ENCODE measurements at regions not wholly inside any gene's neighbourhood (a gene's known extent, or its start where the extent isn't known, plus 50 kb on each side); places are given as distances from the start of the nearest gene placed in this dataset.

- dilution Hi-C loops (cut with HindIII; ENCODE audit: low sequenced_read_pairs, unreplicated experiment) = no loop called here
- Histone ChIP-seq H3K9me1 (ENCODE audit: insufficient read depth, low read length) (no peaks in the 10 kb centered on the region), H3K4me1 (ENCODE audit: control insufficient read depth, insufficient read depth, low read length) (no peaks in the 10 kb centered on the region), H3K9ac (ENCODE audit: low read depth, low read length) (no peak overlapping the region), H3K14ac (replicated peaks; ENCODE audit: low read depth, low read length) (no peak overlapping the region), H3K4me2 (ENCODE audit: low read depth, low read length) (no peak overlapping the region), H2AFZ (replicated peaks; ENCODE audit: low read length, poor library complexity) (no peak overlapping the region), H4K20me1 (ENCODE audit: insufficient read depth, low read length) (no peaks in the 10 kb centered on the region), H3K79me1 (ENCODE audit: low read depth in 1 of 2, low read length in 2 of 2) (no peaks in the 10 kb centered on the region), H3K4ac (ENCODE audit: low read depth, low read length) (no peak overlapping the region), H3K18ac (ENCODE audit: low read depth, low read length) (no peak overlapping the region), H2AK9ac (replicated peaks; ENCODE audit: low read depth, low read length, poor library complexity) (no peak overlapping the region), H3K56ac (ENCODE audit: extremely low read depth, insufficient read depth, low read length) (no peak overlapping the region), H4K8ac (ENCODE audit: low read depth in 2 of 2, low read length in 2 of 2) (no peak overlapping the region), H2AK5ac (ENCODE audit: low read depth, low read length) (no peak overlapping the region), H4K91ac (ENCODE audit: insufficient read depth, low read depth, low read length) (no peak overlapping the region), H4K5ac (ENCODE audit: low read depth, low read length) (no peak overlapping the region), H3K27me3 (ENCODE audit: control insufficient read depth, insufficient read depth, low read length) (no peaks in the 10 kb centered on the region), H3K23ac (ENCODE audit: low read depth, low read length) (no peak overlapping the region), H3K4me3 (ENCODE audit: insufficient read depth, low read depth, low read length) (no peak overlapping the region), H3K27ac (ENCODE audit: insufficient read depth, low read length) (no peak overlapping the region), H3K9me3 (ENCODE audit: control insufficient read depth, insufficient read depth, low read length) (peaks cover 8% of the 10 kb centered on the region), H2BK20ac (ENCODE audit: low read depth, low read length) (no peak overlapping the region), H2BK120ac (ENCODE audit: low read depth, low read length) (no peak overlapping the region), H2BK15ac (ENCODE audit: low read depth, low read length) (no peak overlapping the region), H2BK5ac (ENCODE audit: low read depth, low read length, poor library complexity, severe bottlenecking) (no peak overlapping the region), H3K36me3 (ENCODE audit: control insufficient read depth, insufficient read depth, low read length) (no peaks in the 10 kb centered on the region)
- in situ Hi-C loops (cut with MboI; ENCODE audit: low sequenced_read_pairs) = no loop called here
- WGBS, 2 experiments (ENCODE audit: extremely low coverage in 2 of 2, insufficient read length in 1 of 2) = 0% methylated on average over 1 of the region's 4 CpGs; no CpG with 5 or more reads in 1 of the 2 experiments
- ChIA-PET CTCF (no interaction called here), POLR2A (ENCODE audit: unreplicated experiment) (no interaction called here)
- intact Hi-C loops (cut with micrococcal nuclease) = no loop called here
- TF ChIP-seq CTCF (conservative IDR thresholded peaks at IDR 0.05; ENCODE audit: low read depth, low read length) = no peak
- no peak for TF ChIP-seq MAZ (IDR thresholded peaks at IDR 0.05; ENCODE audit: borderline replicate concordance, low read depth, low read length)
- TF ChIP-seq BHLHE40 (IDR thresholded peaks at IDR 0.05; ENCODE audit: low read depth, low read length) = no peak
- TF ChIP-seq ELK1 (IDR thresholded peaks at IDR 0.05; ENCODE audit: borderline replicate concordance, low read depth, low read length) = no peak
- no peak for TF ChIP-seq MXI1 (IDR thresholded peaks at IDR 0.05; ENCODE audit: borderline replicate concordance, low read depth, low read length)
- TF ChIP-seq MAFK (IDR thresholded peaks at IDR 0.05; ENCODE audit: low read depth, low read length) = no peak
- TF ChIP-seq FOS (IDR thresholded peaks at IDR 0.05; ENCODE audit: low read depth, low read length) = no peak
- TF ChIP-seq, protein P1, sequence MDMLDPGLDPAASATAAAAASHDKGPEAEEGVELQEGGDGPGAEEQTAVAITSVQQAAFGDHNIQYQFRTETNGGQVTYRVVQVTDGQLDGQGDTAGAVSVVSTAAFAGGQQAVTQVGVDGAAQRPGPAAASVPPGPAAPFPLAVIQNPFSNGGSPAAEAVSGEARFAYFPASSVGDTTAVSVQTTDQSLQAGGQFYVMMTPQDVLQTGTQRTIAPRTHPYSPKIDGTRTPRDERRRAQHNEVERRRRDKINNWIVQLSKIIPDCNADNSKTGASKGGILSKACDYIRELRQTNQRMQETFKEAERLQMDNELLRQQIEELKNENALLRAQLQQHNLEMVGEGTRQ (IDR thresholded peaks at IDR 0.05; ENCODE audit: low read depth, low read length) = no peak
- TF ChIP-seq RFX5 (IDR thresholded peaks at IDR 0.05; ENCODE audit: low read depth, low read length) = no peak
- no peak for TF ChIP-seq CEBPB (IDR thresholded peaks at IDR 0.05; ENCODE audit: low read depth, low read length)
- no peak for TF ChIP-seq NFE2L2 (IDR thresholded peaks at IDR 0.05; ENCODE audit: low read depth, low read length)
- TF ChIP-seq CHD1 (IDR thresholded peaks at IDR 0.05; ENCODE audit: low read depth, low read length) = no peak
- no peak for TF ChIP-seq SMC3 (IDR thresholded peaks at IDR 0.05; ENCODE audit: low read depth, low read length)
- no peak for TF ChIP-seq POLR2A (IDR thresholded peaks at IDR 0.05; ENCODE audit: low read depth, low read length)
- TF ChIP-seq RCOR1 (IDR thresholded peaks at IDR 0.05; ENCODE audit: insufficient replicate concordance, low read length) = no peak
- TF ChIP-seq RAD21 (IDR thresholded peaks at IDR 0.05; ENCODE audit: low read length) = no peak
- DNase-seq (no peak), ATAC-seq (ENCODE audit: low read depth) (no peak)
- no TSS peak for BruUV-seq (replicated peaks)
These were observed 368.6 kb upstream of the CDH4 start for GRCh38 chr20:60883496-60883895.
